CD14-positive monocyte (primary cell): ENCODE measurements at regions not wholly inside any gene's neighbourhood (a gene's known extent, or its start where the extent isn't known, plus 50 kb on each side); places are given as distances from the start of the nearest gene placed in this dataset.

Experiments used
- DNase-seq, 3 donors: peaks; one replicate each; pipeline ENCODE4 v3.0.0-alpha.2; 2011 to 2022
- H2AFZ ChIP-seq: 2 replicates; pipeline ENCODE4 v1.6.0; 2012; ENCODE audit warnings: mild to moderate bottlenecking, low read depth, low read length, inconsistent platforms; ENCODE audit not compliant: insufficient read depth, poor library complexity, severe bottlenecking
- H3K27ac ChIP-seq, 2 donors: 1 replicate in 1 of 2; 2 replicates in 1 of 2; pipeline ENCODE4 v1.5.1; 2012 to 2013; ENCODE audit warnings: low read length in 2 of 2, control low read depth in 1 of 2, inconsistent platforms in 1 of 2, low read depth in 1 of 2, mild to moderate bottlenecking in 1 of 2
- H3K27me3 ChIP-seq, 2 donors: one replicate each; pipeline versions ENCODE4 v1.6.0 to v1.6.1; 2011 to 2013; ENCODE audit warnings: low read length in 2 of 2; ENCODE audit not compliant: control insufficient read depth in 2 of 2, insufficient read depth in 2 of 2
- H3K36me3 ChIP-seq, 2 donors: replicated peaks in 1 of 2; 1 replicate in 1 of 2; 2 replicates in 1 of 2; pipeline versions ENCODE4 v1.5.1 to v1.6.1; 2012 to 2013; ENCODE audit warnings: low read length in 2 of 2, control low read depth in 1 of 2, inconsistent platforms in 1 of 2, mild to moderate bottlenecking in 1 of 2; ENCODE audit not compliant: insufficient read depth in 2 of 2, control insufficient read depth in 1 of 2
- H3K4me1 ChIP-seq, 2 donors: 1 replicate in 1 of 2; 2 replicates in 1 of 2; pipeline versions ENCODE4 v1.5.1 to v1.6.1; 2012 to 2013; ENCODE audit warnings: low read length in 2 of 2, control low read depth in 1 of 2, inconsistent platforms in 1 of 2, mild to moderate bottlenecking in 1 of 2, moderate library complexity in 1 of 2; ENCODE audit not compliant: insufficient read depth in 2 of 2, control insufficient read depth in 1 of 2
- H3K4me2 ChIP-seq: replicated peaks from 2 replicates; pipeline ENCODE3; 2012; ENCODE audit warnings: low read length, moderate library complexity, mild to moderate bottlenecking; ENCODE audit not compliant: poor library complexity, severe bottlenecking; ENCODE audit errors: extremely low read depth
- H3K4me3 ChIP-seq, 3 experiments: fragments of 200-600 bp in 1 of 3; sonication (generic) in 1 of 3; replicated peaks in 1 of 3; 1 replicate in 2 of 3; 2 replicates in 1 of 3; pipeline ENCODE4 v1.5.1; 2011 to 2013; ENCODE audit warnings: low read length in 3 of 3, mild to moderate bottlenecking in 3 of 3, control low read depth in 2 of 3, low read depth in 2 of 3, inconsistent platforms in 1 of 3, moderate library complexity in 1 of 3
- H3K79me2 ChIP-seq: 2 replicates; pipeline ENCODE4 v1.6.0; 2012; ENCODE audit warnings: mild to moderate bottlenecking, control low read depth, inconsistent platforms, low read length, moderate library complexity; ENCODE audit not compliant: insufficient read depth
- H3K9ac ChIP-seq: 2 replicates; pipeline ENCODE4 v1.6.0; 2017; ENCODE audit warnings: low read length, mild to moderate bottlenecking; ENCODE audit not compliant: insufficient read depth, poor library complexity, severe bottlenecking
- H3K9me3 ChIP-seq, 2 donors: replicated peaks in 1 of 2; 1 replicate in 1 of 2; 2 replicates in 1 of 2; pipeline versions ENCODE4 v1.5.1 to v1.6.1; 2012 to 2013; ENCODE audit warnings: low read length in 2 of 2, control low read depth in 1 of 2; ENCODE audit not compliant: control insufficient read depth in 1 of 2, insufficient read depth in 1 of 2
- H4K20me1 ChIP-seq: 2 replicates; pipeline ENCODE4 v1.6.0; 2012; ENCODE audit warnings: mild to moderate bottlenecking, low read length, control low read depth, moderate library complexity; ENCODE audit not compliant: insufficient read depth
- H3K27ac Mint-ChIP-seq, 7 donors: one replicate each; pipeline ENCODE4 v1.8.0; 2020; ENCODE audit warnings: mild to moderate bottlenecking in 7 of 7, mixed read lengths in 7 of 7, moderate library complexity in 6 of 7, inconsistent platforms in 2 of 7
- H3K27me3 Mint-ChIP-seq, 3 donors: one replicate each; pipeline ENCODE4 v1.8.0; 2021 to 2022; ENCODE audit warnings: low read depth in 3 of 3, mild to moderate bottlenecking in 3 of 3, mixed read lengths in 3 of 3, moderate library complexity in 3 of 3, inconsistent platforms in 1 of 3
- H3K36me3 Mint-ChIP-seq, 2 donors: one replicate each; pipeline ENCODE4 v1.8.0; 2020; ENCODE audit warnings: mixed read lengths in 2 of 2, inconsistent platforms in 1 of 2, mild to moderate bottlenecking in 1 of 2
- H3K4me1 Mint-ChIP-seq: one replicate; pipeline ENCODE4 v1.8.0; 2020; ENCODE audit warnings: mild to moderate bottlenecking, mixed read lengths
- H3K4me3 Mint-ChIP-seq, 2 donors: one replicate each; pipeline ENCODE4 v1.8.0; 2020; ENCODE audit warnings: mild to moderate bottlenecking in 2 of 2, mixed read lengths in 2 of 2, moderate library complexity in 1 of 2
- H3K9me3 Mint-ChIP-seq, 7 donors: one replicate each; pipeline ENCODE4 v1.8.0; 2020 to 2022; ENCODE audit warnings: mixed read lengths in 7 of 7, mild to moderate bottlenecking in 6 of 7, moderate library complexity in 6 of 7, inconsistent platforms in 2 of 7
- CTCF ChIP-seq: fragments of 200-600 bp; IDR thresholded peaks from one replicate; pipeline ENCODE4 v1.8.0; 2022; ENCODE audit warnings: antibody characterized with exemption, mild to moderate bottlenecking
- WGBS: methylation state at CpG from one replicate; pipeline ENCODE4 v1.1.5; 2013; ENCODE audit warnings: missing lambda C conversion rate; ENCODE audit not compliant: insufficient coverage; 5-methylcytosine and 5-hydroxymethylcytosine counted together
- intact Hi-C, 2 donors: fragments of 100-400 bp; cut with micrococcal nuclease; formaldehyde crosslinking; loops; one replicate each; pipeline versions ENCODE4 v1.15.0 to v1.15.1; 2023

- no peak overlapping the region for H3K27ac Mint-ChIP-seq
- Histone ChIP-seq H3K4me1 (no peaks in the 10 kb centered on the region), H3K27ac (no peak overlapping the region), H3K9ac (no peak overlapping the region), H3K79me2 (no peaks in the 10 kb centered on the region), H4K20me1 (no peaks in the 10 kb centered on the region), H3K9me3 (no peaks in the 10 kb centered on the region), H3K4me3 (no peak overlapping the region), H3K4me2 (no peak overlapping the region), H3K36me3 (no peaks in the 10 kb centered on the region), H2AFZ (no peak overlapping the region), H3K27me3 (no peaks in the 10 kb centered on the region)
- WGBS, result 56% methylated on average over 3 of the region's 7 CpGs
- no peaks in the 10 kb centered on the region for H3K36me3 Mint-ChIP-seq
- intact Hi-C loops, result no loop called here
- no peak overlapping the region for H3K4me3 Mint-ChIP-seq
- DNase-seq, result no peak
- no peak for TF ChIP-seq CTCF
- peaks cover 0 to 8% (median 5%) of the 10 kb centered on the region in 7 donors for H3K9me3 Mint-ChIP-seq
- H3K27me3 Mint-ChIP-seq, result peaks cover 0 to 3% (median 2%) of the 10 kb centered on the region in 3 donors
- no peaks in the 10 kb centered on the region for H3K4me1 Mint-ChIP-seq
Observed at GRCh38 chr16:9578459-9578858, 487.0 kb downstream of the HAPSTR1 start.

GRCh38 chr16:9580025-9580424, 488.6 kb downstream of the HAPSTR1 start:
- Mint-ChIP-seq H3K4me1 (no peaks in the 10 kb centered on the region), H3K4me3 (no peak overlapping the region), H3K27me3 (peaks cover 0 to 3% (median 2%) of the 10 kb centered on the region in 3 donors), H3K9me3 (peaks cover 0 to 8% (median 5%) of the 10 kb centered on the region in 7 donors), H3K27ac (no peak overlapping the region), H3K36me3 (no peaks in the 10 kb centered on the region)
- no peaks in the 10 kb centered on the region for H3K4me1 ChIP-seq
- 90% methylated on average over 2 of the region's 2 CpGs for WGBS
- H3K36me3 ChIP-seq, result no peaks in the 10 kb centered on the region
- no peak overlapping the region for H3K4me2 ChIP-seq
- H3K27me3 ChIP-seq, result no peaks in the 10 kb centered on the region
- no peak overlapping the region for H3K27ac ChIP-seq
- no peak for TF ChIP-seq CTCF
- no peak overlapping the region for H3K4me3 ChIP-seq
- H3K9me3 ChIP-seq, result no peaks in the 10 kb centered on the region
- no peak overlapping the region for H2AFZ ChIP-seq
- no peak overlapping the region for H3K9ac ChIP-seq
- intact Hi-C loops, result no loop called here
- H3K79me2 ChIP-seq, result no peaks in the 10 kb centered on the region
- no peak for DNase-seq
- no peaks in the 10 kb centered on the region for H4K20me1 ChIP-seq
